ENCODE measurements at regions not wholly inside any gene's neighbourhood (a gene's known extent, or its start where the extent isn't known, plus 50 kb on each side); places are given as distances from the start of the nearest gene placed in this dataset.

DNA sequence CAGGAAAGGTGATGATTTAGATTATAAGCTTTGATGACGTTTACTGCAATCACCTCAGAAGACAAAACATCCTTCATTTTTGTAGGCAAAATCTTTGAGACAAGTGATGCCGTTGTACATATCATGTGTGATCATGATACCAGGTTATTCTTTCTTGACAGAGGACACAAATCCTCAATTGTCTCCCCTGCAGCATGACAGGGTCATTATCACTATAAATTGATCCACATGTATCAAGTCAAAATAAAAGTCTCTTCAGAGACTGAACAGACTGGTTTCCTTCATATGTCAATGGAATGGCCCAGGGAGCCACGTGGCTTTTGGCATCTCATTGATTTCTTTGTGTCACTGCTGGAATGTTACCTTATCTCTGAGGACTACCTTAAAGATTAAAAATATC is 995.7 kb downstream of the FLRT2 start:
- in situ Hi-C loops (cut with HindIII; ENCODE audit: low sequenced_read_pairs) = no loop called here
- TF ChIP-seq CTCF (IDR thresholded peaks at IDR 0.05; ENCODE audit: low read depth, low read length, missing control alignments) = no peak
- no peak for DNase-seq (ENCODE audit: low read depth)
- H3K4me3 ChIP-seq (ENCODE audit: low read depth, low read length) = no peak overlapping the region

GRCh38 chr14:86521843-86522242 is 991.9 kb downstream of the FLRT2 start:
- H3K4me3 ChIP-seq (ENCODE audit: low read depth, low read length) = no peak overlapping the region
- no peak for DNase-seq (ENCODE audit: low read depth)
- in situ Hi-C loops (cut with HindIII; ENCODE audit: low sequenced_read_pairs) = no loop called here
- TF ChIP-seq CTCF (IDR thresholded peaks at IDR 0.05; ENCODE audit: low read depth, low read length, missing control alignments) = no peak

- in situ Hi-C loops (cut with HindIII; ENCODE audit: low sequenced_read_pairs) = no loop called here
- no peak overlapping the region for H3K4me3 ChIP-seq (ENCODE audit: low read depth, low read length)
- no peak for TF ChIP-seq CTCF (IDR thresholded peaks at IDR 0.05; ENCODE audit: low read depth, low read length, missing control alignments)
- DNase-seq (ENCODE audit: low read depth) = no peak
These were observed 991.2 kb downstream of the FLRT2 start for GRCh38 chr14:86521031-86521730.

GRCh38 chr14:86518298-86518697 is 988.4 kb downstream of the FLRT2 start:
- DNase-seq (ENCODE audit: low read depth) = no peak
- in situ Hi-C loops (cut with HindIII; ENCODE audit: low sequenced_read_pairs) = no loop called here
- no peak for TF ChIP-seq CTCF (IDR thresholded peaks at IDR 0.05; ENCODE audit: low read depth, low read length, missing control alignments)
- H3K4me3 ChIP-seq (ENCODE audit: low read depth, low read length) = no peak overlapping the region

GRCh38 chr14:86515195-86515594 is 985.3 kb downstream of the FLRT2 start:
- DNase-seq (ENCODE audit: low read depth) = no peak
- no peak overlapping the region for H3K4me3 ChIP-seq (ENCODE audit: low read depth, low read length)
- no peak for TF ChIP-seq CTCF (IDR thresholded peaks at IDR 0.05; ENCODE audit: low read depth, low read length, missing control alignments)
- in situ Hi-C loops (cut with HindIII; ENCODE audit: low sequenced_read_pairs) = no loop called here

DNA sequence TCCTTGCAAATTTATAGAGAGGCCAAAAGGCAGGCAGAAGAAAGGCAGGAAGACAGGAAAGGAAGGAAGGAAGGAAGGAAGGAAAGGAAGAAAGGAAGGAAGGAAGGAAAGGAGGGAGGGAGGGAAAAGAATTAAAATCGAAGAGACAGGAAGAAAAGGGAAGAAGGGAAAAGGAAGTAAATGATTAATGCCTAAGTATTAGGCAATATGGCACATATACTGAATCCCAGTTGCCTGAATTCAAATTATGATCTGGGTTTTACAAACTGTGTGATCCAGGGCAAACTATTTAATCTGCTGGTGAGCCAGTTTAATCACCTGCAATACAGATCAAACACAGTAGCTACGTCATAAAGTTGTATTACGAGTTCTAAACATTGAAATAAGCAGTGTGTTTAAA is 983.6 kb downstream of the FLRT2 start:
- TF ChIP-seq CTCF (IDR thresholded peaks at IDR 0.05; ENCODE audit: low read depth, low read length, missing control alignments) = no peak
- H3K4me3 ChIP-seq (ENCODE audit: low read depth, low read length) = no peak overlapping the region
- no peak for DNase-seq (ENCODE audit: low read depth)
- in situ Hi-C loops (cut with HindIII; ENCODE audit: low sequenced_read_pairs) = no loop called here

All from astrocyte of the cerebellum (primary cell).